ENCODE measurements at regions not wholly inside any gene's neighbourhood (a gene's known extent, or its start where the extent isn't known, plus 50 kb on each side); places are given as distances from the start of the nearest gene placed in this dataset.

- no peak for DNase-seq
Observed at GRCh38 chr14:25944020-25944419, 653.8 kb downstream of the NOVA1 start.

- DNase-seq, result no peak
Observed at GRCh38 chr14:25943329-25943728, 654.5 kb downstream of the NOVA1 start.

- no peak for DNase-seq
Observed at GRCh38 chr14:25942090-25942489, 655.7 kb downstream of the NOVA1 start.

- DNase-seq, result no peak
Observed at GRCh38 chr14:25933731-25934130, 664.1 kb downstream of the NOVA1 start.

- no peak for DNase-seq
Observed at GRCh38 chr14:25929881-25930615, 667.8 kb downstream of the NOVA1 start.

- DNase-seq, result no peak
Observed at GRCh38 chr14:25911831-25912230, 686.0 kb downstream of the NOVA1 start.

- DNase-seq, result no peak
Observed at GRCh38 chr14:25909045-25909747, 688.6 kb downstream of the NOVA1 start.

GRCh38 chr14:25908277-25909044 lies 689.4 kb downstream of the NOVA1 start:
- no peak for DNase-seq

GRCh38 chr14:25904446-25904845 lies 693.4 kb downstream of the NOVA1 start:
- no peak for DNase-seq

- DNase-seq, result no peak
Observed at GRCh38 chr14:25899197-25899596, 698.6 kb downstream of the NOVA1 start.

- DNase-seq, result no peak
Observed at GRCh38 chr14:25896777-25897176, 701.1 kb downstream of the NOVA1 start.

- DNase-seq, result no peak
Observed at GRCh38 chr14:25895740-25896139, 702.1 kb downstream of the NOVA1 start.

GRCh38 chr14:25887251-25887878 lies 710.5 kb downstream of the NOVA1 start:
- DNase-seq, result no peak

- DNase-seq, result no peak
Observed at GRCh38 chr14:25884657-25885056, 713.2 kb downstream of the NOVA1 start.

GRCh38 chr14:25882899-25883298 lies 714.9 kb downstream of the NOVA1 start:
- DNase-seq, result no peak

- no peak for DNase-seq
Observed at GRCh38 chr14:25875475-25875874, 722.4 kb downstream of the NOVA1 start.

- DNase-seq, result no peak
Observed at GRCh38 chr14:25869854-25870253, 728.0 kb downstream of the NOVA1 start.

- DNase-seq, result no peak
Observed at GRCh38 chr14:25868521-25869314, 729.1 kb downstream of the NOVA1 start.

GRCh38 chr14:25861406-25861805 lies 736.4 kb downstream of the NOVA1 start:
- DNase-seq, result no peak

- no peak for DNase-seq
Observed at GRCh38 chr14:25848601-25849000, 749.2 kb downstream of the NOVA1 start.

GRCh38 chr14:25846246-25846645 lies 751.6 kb downstream of the NOVA1 start:
- no peak for DNase-seq
